ENCODE measurements at regions not wholly inside any gene's neighbourhood (a gene's known extent, or its start where the extent isn't known, plus 50 kb on each side); places are given as distances from the start of the nearest gene placed in this dataset.

- no peak overlapping the region for H3K4me3 ChIP-seq (ENCODE audit: low read depth, low read length)
- TF ChIP-seq, protein P1, sequence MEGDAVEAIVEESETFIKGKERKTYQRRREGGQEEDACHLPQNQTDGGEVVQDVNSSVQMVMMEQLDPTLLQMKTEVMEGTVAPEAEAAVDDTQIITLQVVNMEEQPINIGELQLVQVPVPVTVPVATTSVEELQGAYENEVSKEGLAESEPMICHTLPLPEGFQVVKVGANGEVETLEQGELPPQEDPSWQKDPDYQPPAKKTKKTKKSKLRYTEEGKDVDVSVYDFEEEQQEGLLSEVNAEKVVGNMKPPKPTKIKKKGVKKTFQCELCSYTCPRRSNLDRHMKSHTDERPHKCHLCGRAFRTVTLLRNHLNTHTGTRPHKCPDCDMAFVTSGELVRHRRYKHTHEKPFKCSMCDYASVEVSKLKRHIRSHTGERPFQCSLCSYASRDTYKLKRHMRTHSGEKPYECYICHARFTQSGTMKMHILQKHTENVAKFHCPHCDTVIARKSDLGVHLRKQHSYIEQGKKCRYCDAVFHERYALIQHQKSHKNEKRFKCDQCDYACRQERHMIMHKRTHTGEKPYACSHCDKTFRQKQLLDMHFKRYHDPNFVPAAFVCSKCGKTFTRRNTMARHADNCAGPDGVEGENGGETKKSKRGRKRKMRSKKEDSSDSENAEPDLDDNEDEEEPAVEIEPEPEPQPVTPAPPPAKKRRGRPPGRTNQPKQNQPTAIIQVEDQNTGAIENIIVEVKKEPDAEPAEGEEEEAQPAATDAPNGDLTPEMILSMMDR (IDR thresholded peaks at IDR 0.05; ENCODE audit: low read depth, low read length, missing control alignments): no peak
- no peak for DNase-seq (ENCODE audit: low read depth)
These were observed 336.4 kb downstream of the IL20RB start for GRCh38 chr3:137294139-137294538.

GRCh38 chr3:137294839-137295238, 337.1 kb downstream of the IL20RB start:
- no peak overlapping the region for H3K4me3 ChIP-seq (ENCODE audit: low read depth, low read length)
- DNase-seq (ENCODE audit: low read depth): no peak
- TF ChIP-seq, protein P1 (IDR thresholded peaks at IDR 0.05; ENCODE audit: low read depth, low read length, missing control alignments): no peak

DNA sequence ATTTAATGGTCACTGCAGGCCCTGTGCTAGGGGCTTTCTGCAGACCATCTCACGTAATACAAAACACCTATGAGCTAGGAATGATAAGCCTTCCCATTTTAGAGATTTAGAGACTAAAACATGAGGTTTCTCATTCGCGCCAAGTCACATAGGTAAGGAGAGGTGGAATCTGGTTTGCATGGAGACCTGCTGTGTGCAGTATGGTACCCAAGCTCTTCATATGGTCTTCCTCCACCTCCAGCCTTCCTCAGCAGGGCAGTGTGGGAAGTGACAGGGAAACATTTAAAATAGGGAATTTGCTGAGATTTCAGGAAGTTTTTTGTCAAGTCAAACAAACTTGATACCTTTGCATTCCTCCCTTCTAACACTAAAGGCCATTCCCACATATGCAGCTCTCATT, 337.6 kb downstream of the IL20RB start:
- TF ChIP-seq, protein P1 (IDR thresholded peaks at IDR 0.05; ENCODE audit: low read depth, low read length, missing control alignments): no peak
- DNase-seq (ENCODE audit: low read depth): no peak
- H3K4me3 ChIP-seq (ENCODE audit: low read depth, low read length): no peak overlapping the region

GRCh38 chr3:137296116-137296515, 338.3 kb downstream of the IL20RB start:
- TF ChIP-seq, protein P1 (IDR thresholded peaks at IDR 0.05; ENCODE audit: low read depth, low read length, missing control alignments): no peak
- H3K4me3 ChIP-seq (ENCODE audit: low read depth, low read length): no peak overlapping the region

DNA sequence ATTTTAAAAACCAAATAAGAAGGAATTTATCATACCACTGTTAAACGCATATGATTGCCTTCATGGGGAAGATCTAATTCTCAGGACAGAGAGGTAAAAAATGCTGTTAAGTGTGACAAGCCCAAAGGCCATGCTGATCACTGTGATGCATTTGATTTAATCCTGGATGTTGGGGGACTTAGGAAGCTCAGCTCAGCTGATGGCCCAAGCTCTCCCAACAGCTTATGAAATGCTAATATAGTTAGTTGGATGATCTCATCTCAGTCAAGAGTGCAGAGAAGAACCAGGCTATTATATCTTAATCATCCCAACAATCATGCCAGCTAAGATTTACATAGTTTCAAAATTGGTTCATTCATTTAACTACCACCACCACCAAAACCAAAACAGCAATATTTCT, 340.0 kb downstream of the IL20RB start:
- no peak overlapping the region for H3K4me3 ChIP-seq (ENCODE audit: low read depth, low read length)
- no peak for DNase-seq (ENCODE audit: low read depth)
- TF ChIP-seq, protein P1 (IDR thresholded peaks at IDR 0.05; ENCODE audit: low read depth, low read length, missing control alignments): no peak

More at GRCh38 chr3:137296116-137296515, 338.3 kb downstream of the IL20RB start:
- DNase-seq (ENCODE audit: low read depth): no peak

DNA sequence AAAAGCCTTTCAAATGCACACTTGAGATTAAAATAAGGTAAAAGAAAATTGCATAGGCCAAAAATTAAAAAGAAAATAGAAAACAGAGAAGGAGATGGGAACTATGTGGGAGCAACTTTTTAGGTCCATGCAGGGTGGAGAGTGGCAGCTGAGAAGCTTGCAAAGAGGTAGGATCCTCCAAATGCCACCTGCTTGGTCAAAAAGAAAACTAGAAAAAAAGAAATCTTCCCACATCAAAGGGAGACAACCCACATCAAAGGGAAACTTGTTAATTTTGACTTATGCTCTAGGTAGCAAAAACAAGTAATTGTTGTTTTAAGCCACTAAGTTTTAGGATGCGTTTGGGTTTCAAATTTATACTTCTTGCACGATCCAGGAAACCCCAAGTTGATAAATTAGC, 342.9 kb downstream of the IL20RB start:
- no peak overlapping the region for H3K4me3 ChIP-seq (ENCODE audit: low read depth, low read length)
- DNase-seq (ENCODE audit: low read depth): no peak
- TF ChIP-seq, protein P1 (IDR thresholded peaks at IDR 0.05; ENCODE audit: low read depth, low read length, missing control alignments): no peak

DNA sequence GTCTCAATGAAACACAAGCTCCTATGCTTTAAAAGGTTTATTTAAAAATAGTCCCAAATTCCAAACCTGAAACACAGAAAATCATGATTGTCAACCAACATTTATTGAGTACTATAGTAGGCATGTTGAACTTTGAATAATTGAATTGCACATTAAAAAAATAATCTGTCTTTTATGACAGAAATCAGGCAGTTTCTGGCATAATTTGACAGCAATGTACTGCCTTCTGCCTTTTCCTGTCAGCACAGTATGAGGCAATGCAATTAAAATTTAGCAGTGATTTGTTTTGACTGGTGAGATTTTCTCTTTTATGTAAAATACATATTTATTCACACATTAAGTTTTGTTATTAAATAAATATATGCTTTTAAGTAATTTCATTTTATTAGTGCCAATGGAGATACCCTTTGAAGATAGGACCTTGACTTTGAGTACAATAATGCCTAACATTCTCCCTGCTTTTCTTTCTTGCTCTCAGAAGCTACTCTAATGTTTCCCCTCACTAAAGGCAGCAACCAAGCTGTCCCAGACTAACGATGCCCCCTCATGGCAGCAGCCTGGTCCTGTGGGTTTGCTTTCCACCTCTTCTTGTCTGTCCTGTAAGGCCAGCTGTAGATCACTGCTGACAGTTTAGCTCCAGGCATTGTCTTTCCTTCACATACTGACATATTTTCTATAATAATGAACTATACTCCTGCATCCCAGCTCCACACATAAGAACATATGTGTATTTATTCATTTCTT, 346.7 kb downstream of the IL20RB start:
- TF ChIP-seq, protein P1 (IDR thresholded peaks at IDR 0.05; ENCODE audit: low read depth, low read length, missing control alignments): no peak
- H3K4me3 ChIP-seq (ENCODE audit: low read depth, low read length): no peak overlapping the region
- no peak for DNase-seq (ENCODE audit: low read depth)

Measured in GM12864 (cell line).